Tibial nerve (tissue), 4 donors: ENCODE measurements at regions not wholly inside any gene's neighbourhood (a gene's known extent, or its start where the extent isn't known, plus 50 kb on each side); places are given as distances from the start of the nearest gene placed in this dataset.

Source experiments
- CTCF ChIP-seq, 5 experiments: fragments of 200-600 bp in 3 of 5; fragments of 450-650 bp in 2 of 5; sonication (generic) in 3 of 5; IDR thresholded peaks; one replicate each; pipeline ENCODE4 v1.5.1; 2016 to 2019; ENCODE audit warnings: antibody characterized with exemption in 5 of 5, mild to moderate bottlenecking in 3 of 5, moderate library complexity in 2 of 5
- EP300 ChIP-seq, 2 donors: sonication (generic); formaldehyde crosslinking; IDR thresholded peaks; one replicate each; pipeline ENCODE4 v1.6.1; 2017; ENCODE audit warnings: antibody characterized with exemption in 2 of 2, mild to moderate bottlenecking in 1 of 2
- POLR2A ChIP-seq, 2 donors: fragments of 450-650 bp; IDR thresholded peaks; one replicate each; pipeline ENCODE4 v1.6.1; 2017; ENCODE audit warnings: antibody characterized with exemption in 2 of 2, mild to moderate bottlenecking in 2 of 2, moderate library complexity in 2 of 2

GRCh38 chr9:108642871-108643270 lies 212.9 kb downstream of the ACTL7B start:
- TF ChIP-seq EP300 (IDR thresholded peaks at IDR 0.05) (no peak), POLR2A (IDR thresholded peaks at IDR 0.05) (no peak), CTCF (IDR thresholded peaks at IDR 0.05) (no peak)
